ENCODE measurements at regions not wholly inside any gene's neighbourhood (a gene's known extent, or its start where the extent isn't known, plus 50 kb on each side); places are given as distances from the start of the nearest gene placed in this dataset.

GRCh38 chr10:88127766-88128165 lies 264.3 kb downstream of the PTEN start:
- no peak overlapping the region for H3K9ac ChIP-seq (ENCODE audit: insufficient read depth, low read length)
- no peak overlapping the region for H3K4me2 ChIP-seq (ENCODE audit: extremely low read depth, insufficient read depth, low read length)
- H3K27me3 ChIP-seq (ENCODE audit: control insufficient read depth, insufficient read depth, low read length), result no peaks in the 10 kb centered on the region
- no peak overlapping the region for H3K27ac ChIP-seq (ENCODE audit: insufficient read depth, low read length)
- H3K9me3 ChIP-seq (ENCODE audit: control insufficient read depth, insufficient read depth, low read depth, low read length), result no peaks in the 10 kb centered on the region
- TF ChIP-seq EZH2 (IDR thresholded peaks at IDR 0.05; ENCODE audit: low read length, missing control alignments) (no peak), CTCF (conservative IDR thresholded peaks at IDR 0.05 in 1 of 2, IDR thresholded peaks at IDR 0.05 in 1 of 2; ENCODE audit: low read depth in 1 of 2, low read length in 2 of 2) (no peak)
- no peaks in the 10 kb centered on the region for H3K79me2 ChIP-seq (ENCODE audit: control insufficient read depth, insufficient read depth, low read length)
- peaks cover 3% of the 10 kb centered on the region for H3K4me1 ChIP-seq (ENCODE audit: control insufficient read depth, extremely low read depth, insufficient read depth, low read length)
- H2AFZ ChIP-seq (ENCODE audit: low read length), result no peak overlapping the region
- no peak overlapping the region for H3K4me3 ChIP-seq (replicated peaks in 1 of 4; ENCODE audit: control extremely low read depth in 1 of 4, insufficient read depth in 1 of 4, low read depth in 3 of 4, low read length in 4 of 4)
- DNase-seq (ENCODE audit: low read depth in 2 of 2), result no peak
- H3K36me3 ChIP-seq (ENCODE audit: control insufficient read depth, insufficient read depth, low read length), result no peaks in the 10 kb centered on the region
- no peaks in the 10 kb centered on the region for H4K20me1 ChIP-seq (ENCODE audit: control insufficient read depth, extremely low read depth, insufficient read depth, low read length)

GRCh38 chr10:88129013-88129412 lies 265.6 kb downstream of the PTEN start:
- Histone ChIP-seq H3K27me3 (ENCODE audit: control insufficient read depth, insufficient read depth, low read length) (no peaks in the 10 kb centered on the region), H3K9me3 (ENCODE audit: control insufficient read depth, insufficient read depth, low read depth, low read length) (no peaks in the 10 kb centered on the region), H3K27ac (ENCODE audit: insufficient read depth, low read length) (no peak overlapping the region), H3K9ac (ENCODE audit: insufficient read depth, low read length) (no peak overlapping the region), H3K4me1 (ENCODE audit: control insufficient read depth, extremely low read depth, insufficient read depth, low read length) (peaks cover 3% of the 10 kb centered on the region), H2AFZ (ENCODE audit: low read length) (no peak overlapping the region), H3K79me2 (ENCODE audit: control insufficient read depth, insufficient read depth, low read length) (no peaks in the 10 kb centered on the region), H3K4me2 (ENCODE audit: extremely low read depth, insufficient read depth, low read length) (no peak overlapping the region), H3K4me3 (replicated peaks in 1 of 4; ENCODE audit: control extremely low read depth in 1 of 4, insufficient read depth in 1 of 4, low read depth in 3 of 4, low read length in 4 of 4) (no peak overlapping the region), H3K36me3 (ENCODE audit: control insufficient read depth, insufficient read depth, low read length) (no peaks in the 10 kb centered on the region), H4K20me1 (ENCODE audit: control insufficient read depth, extremely low read depth, insufficient read depth, low read length) (no peaks in the 10 kb centered on the region)
- DNase-seq (ENCODE audit: low read depth in 2 of 2), result no peak
- TF ChIP-seq EZH2 (IDR thresholded peaks at IDR 0.05; ENCODE audit: low read length, missing control alignments) (no peak), CTCF (conservative IDR thresholded peaks at IDR 0.05 in 1 of 2, IDR thresholded peaks at IDR 0.05 in 1 of 2; ENCODE audit: low read depth in 1 of 2, low read length in 2 of 2) (no peak)

- Histone ChIP-seq H3K9ac (ENCODE audit: insufficient read depth, low read length) (no peak overlapping the region), H3K4me2 (ENCODE audit: extremely low read depth, insufficient read depth, low read length) (no peak overlapping the region), H3K27me3 (ENCODE audit: control insufficient read depth, insufficient read depth, low read length) (no peaks in the 10 kb centered on the region), H3K9me3 (ENCODE audit: control insufficient read depth, insufficient read depth, low read depth, low read length) (no peaks in the 10 kb centered on the region), H3K4me1 (ENCODE audit: control insufficient read depth, extremely low read depth, insufficient read depth, low read length) (peaks cover 3% of the 10 kb centered on the region), H3K79me2 (ENCODE audit: control insufficient read depth, insufficient read depth, low read length) (no peaks in the 10 kb centered on the region), H3K4me3 (replicated peaks in 1 of 4; ENCODE audit: control extremely low read depth in 1 of 4, insufficient read depth in 1 of 4, low read depth in 3 of 4, low read length in 4 of 4) (no peak overlapping the region), H3K36me3 (ENCODE audit: control insufficient read depth, insufficient read depth, low read length) (no peaks in the 10 kb centered on the region), H2AFZ (ENCODE audit: low read length) (no peak overlapping the region), H3K27ac (ENCODE audit: insufficient read depth, low read length) (no peak overlapping the region), H4K20me1 (ENCODE audit: control insufficient read depth, extremely low read depth, insufficient read depth, low read length) (no peaks in the 10 kb centered on the region)
- no peak for DNase-seq (ENCODE audit: low read depth in 2 of 2)
- TF ChIP-seq CTCF (conservative IDR thresholded peaks at IDR 0.05 in 1 of 2, IDR thresholded peaks at IDR 0.05 in 1 of 2; ENCODE audit: low read depth in 1 of 2, low read length in 2 of 2), result no peak
- TF ChIP-seq EZH2 (IDR thresholded peaks at IDR 0.05; ENCODE audit: low read length, missing control alignments), result no peak
Observed at GRCh38 chr10:88130912-88131311, 267.5 kb downstream of the PTEN start.
